ENCODE measurements at regions not wholly inside any gene's neighbourhood (a gene's known extent, or its start where the extent isn't known, plus 50 kb on each side); places are given as distances from the start of the nearest gene placed in this dataset.

DNA sequence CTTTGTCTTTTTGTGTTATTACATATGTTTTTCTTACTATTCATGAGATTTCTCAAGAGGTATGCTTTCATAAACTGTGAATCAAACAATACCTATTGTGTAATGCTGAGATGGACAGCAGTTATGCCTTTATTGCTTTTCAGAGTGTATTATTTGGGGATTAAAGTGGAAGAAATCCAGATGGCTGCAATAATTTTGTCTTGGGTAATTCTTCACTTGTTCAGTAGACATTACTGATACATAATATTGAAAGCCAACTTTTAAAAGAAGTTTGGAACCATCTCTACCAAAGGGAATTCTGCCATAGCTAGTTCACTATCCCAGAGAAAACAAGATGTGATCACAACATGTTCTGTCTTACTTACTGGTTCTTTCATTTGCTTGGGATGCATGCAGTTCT lies 253.4 kb upstream of the ZSWIM2 start:
- H2AFZ ChIP-seq (ENCODE audit: low read depth, low read length) = no peak overlapping the region

DNA sequence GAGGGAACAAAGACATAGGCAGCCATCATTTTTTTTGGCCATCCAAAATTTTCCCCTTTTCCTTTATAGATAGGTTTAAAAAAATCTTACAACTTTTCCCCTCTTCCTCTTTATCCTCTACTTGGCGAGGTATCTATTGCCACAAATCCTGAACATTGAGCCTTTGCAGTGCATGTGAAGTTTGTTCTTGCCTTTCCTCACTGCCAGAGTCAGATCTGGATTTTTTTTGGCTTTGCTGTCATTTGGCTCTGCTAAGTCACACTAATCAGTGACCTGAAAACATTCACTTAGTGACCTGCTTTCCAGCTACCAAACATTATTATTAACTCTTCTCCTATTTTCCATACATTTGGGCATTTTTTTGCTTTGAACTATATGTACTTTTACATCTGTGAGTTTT lies 249.2 kb upstream of the ZSWIM2 start:
- no peak overlapping the region for H3K27ac ChIP-seq (ENCODE audit: low read length)
- no peaks in the 10 kb centered on the region for H3K4me1 ChIP-seq (ENCODE audit: low read length)
- H4K20me1 ChIP-seq (ENCODE audit: insufficient read depth, low read length) = no peaks in the 10 kb centered on the region
- no peaks in the 10 kb centered on the region for H3K27me3 ChIP-seq (ENCODE audit: low read depth, low read length)
- H3K4me3 ChIP-seq (ENCODE audit: low read length) = no peak overlapping the region
- no peak overlapping the region for H3K4me2 ChIP-seq (ENCODE audit: low read length)
- no peaks in the 10 kb centered on the region for H3K36me3 ChIP-seq (replicated peaks; ENCODE audit: low read depth, low read length)
- H3K79me2 ChIP-seq (ENCODE audit: low read length) = no peaks in the 10 kb centered on the region
- H2AFZ ChIP-seq (ENCODE audit: low read depth, low read length) = no peak overlapping the region
- no peaks in the 10 kb centered on the region for H3K9me3 ChIP-seq (ENCODE audit: insufficient read depth, low read length)
- no peak overlapping the region for H3K9ac ChIP-seq (ENCODE audit: low read length)
- TF ChIP-seq, protein P1, sequence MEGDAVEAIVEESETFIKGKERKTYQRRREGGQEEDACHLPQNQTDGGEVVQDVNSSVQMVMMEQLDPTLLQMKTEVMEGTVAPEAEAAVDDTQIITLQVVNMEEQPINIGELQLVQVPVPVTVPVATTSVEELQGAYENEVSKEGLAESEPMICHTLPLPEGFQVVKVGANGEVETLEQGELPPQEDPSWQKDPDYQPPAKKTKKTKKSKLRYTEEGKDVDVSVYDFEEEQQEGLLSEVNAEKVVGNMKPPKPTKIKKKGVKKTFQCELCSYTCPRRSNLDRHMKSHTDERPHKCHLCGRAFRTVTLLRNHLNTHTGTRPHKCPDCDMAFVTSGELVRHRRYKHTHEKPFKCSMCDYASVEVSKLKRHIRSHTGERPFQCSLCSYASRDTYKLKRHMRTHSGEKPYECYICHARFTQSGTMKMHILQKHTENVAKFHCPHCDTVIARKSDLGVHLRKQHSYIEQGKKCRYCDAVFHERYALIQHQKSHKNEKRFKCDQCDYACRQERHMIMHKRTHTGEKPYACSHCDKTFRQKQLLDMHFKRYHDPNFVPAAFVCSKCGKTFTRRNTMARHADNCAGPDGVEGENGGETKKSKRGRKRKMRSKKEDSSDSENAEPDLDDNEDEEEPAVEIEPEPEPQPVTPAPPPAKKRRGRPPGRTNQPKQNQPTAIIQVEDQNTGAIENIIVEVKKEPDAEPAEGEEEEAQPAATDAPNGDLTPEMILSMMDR (IDR thresholded peaks at IDR 0.05; ENCODE audit: low read depth, low read length) = no peak
- TF ChIP-seq EZH2phosphoT487 (IDR thresholded peaks at IDR 0.05; ENCODE audit: low read depth) = no peak

More for the DNA sequence above, 253.4 kb upstream of the ZSWIM2 start:
- Histone ChIP-seq H3K27ac (ENCODE audit: low read length) (no peak overlapping the region), H3K9ac (ENCODE audit: low read length) (no peak overlapping the region), H3K27me3 (ENCODE audit: low read depth, low read length) (no peaks in the 10 kb centered on the region), H3K36me3 (replicated peaks; ENCODE audit: low read depth, low read length) (no peaks in the 10 kb centered on the region), H3K79me2 (ENCODE audit: low read length) (no peaks in the 10 kb centered on the region), H3K9me3 (ENCODE audit: insufficient read depth, low read length) (no peaks in the 10 kb centered on the region), H4K20me1 (ENCODE audit: insufficient read depth, low read length) (no peaks in the 10 kb centered on the region), H3K4me2 (ENCODE audit: low read length) (no peak overlapping the region), H3K4me3 (ENCODE audit: low read length) (no peak overlapping the region), H3K4me1 (ENCODE audit: low read length) (no peaks in the 10 kb centered on the region)
- TF ChIP-seq EZH2phosphoT487 (IDR thresholded peaks at IDR 0.05; ENCODE audit: low read depth) = no peak

DNA sequence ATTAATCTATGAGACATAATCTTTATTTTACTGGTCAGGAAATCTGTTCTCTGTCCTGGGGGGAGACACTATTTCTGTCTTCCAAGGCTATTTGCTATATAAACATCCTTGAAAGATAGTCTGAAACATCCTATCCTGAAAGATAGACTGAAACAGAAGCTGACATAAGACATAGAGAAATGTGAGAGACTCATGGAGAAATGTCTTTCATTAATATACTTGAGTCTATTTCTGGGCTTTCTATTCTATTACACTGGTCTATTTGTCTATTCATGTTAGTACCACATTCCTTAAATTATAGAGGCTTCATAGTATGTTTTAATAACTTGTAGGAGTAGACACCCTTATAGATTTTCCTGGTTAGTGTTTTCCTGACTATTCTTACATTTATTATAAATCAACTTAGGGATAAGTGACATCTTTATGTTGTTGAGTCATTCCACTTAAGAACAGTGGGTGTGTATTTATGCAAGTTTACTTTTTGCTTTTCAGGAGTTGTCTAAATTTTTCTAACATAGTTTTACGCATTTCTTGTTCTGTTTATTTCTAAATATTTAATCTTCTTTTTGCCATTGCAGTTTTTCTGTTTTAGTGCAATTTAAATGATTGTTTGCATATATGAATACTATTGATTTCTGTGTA lies 244.9 kb upstream of the ZSWIM2 start:
- Histone ChIP-seq H3K36me3 (replicated peaks; ENCODE audit: low read depth, low read length) (no peaks in the 10 kb centered on the region), H3K4me2 (ENCODE audit: low read length) (no peak overlapping the region), H3K27me3 (ENCODE audit: low read depth, low read length) (no peaks in the 10 kb centered on the region), H3K79me2 (ENCODE audit: low read length) (no peaks in the 10 kb centered on the region), H3K9ac (ENCODE audit: low read length) (no peak overlapping the region), H2AFZ (ENCODE audit: low read depth, low read length) (no peak overlapping the region), H3K9me3 (ENCODE audit: insufficient read depth, low read length) (no peaks in the 10 kb centered on the region), H3K4me3 (ENCODE audit: low read length) (no peak overlapping the region), H3K4me1 (ENCODE audit: low read length) (no peaks in the 10 kb centered on the region), H3K27ac (ENCODE audit: low read length) (no peak overlapping the region), H4K20me1 (ENCODE audit: insufficient read depth, low read length) (no peaks in the 10 kb centered on the region)
- TF ChIP-seq EZH2phosphoT487 (IDR thresholded peaks at IDR 0.05; ENCODE audit: low read depth) = no peak
- TF ChIP-seq, protein P1 (IDR thresholded peaks at IDR 0.05; ENCODE audit: low read depth, low read length) = no peak

DNA sequence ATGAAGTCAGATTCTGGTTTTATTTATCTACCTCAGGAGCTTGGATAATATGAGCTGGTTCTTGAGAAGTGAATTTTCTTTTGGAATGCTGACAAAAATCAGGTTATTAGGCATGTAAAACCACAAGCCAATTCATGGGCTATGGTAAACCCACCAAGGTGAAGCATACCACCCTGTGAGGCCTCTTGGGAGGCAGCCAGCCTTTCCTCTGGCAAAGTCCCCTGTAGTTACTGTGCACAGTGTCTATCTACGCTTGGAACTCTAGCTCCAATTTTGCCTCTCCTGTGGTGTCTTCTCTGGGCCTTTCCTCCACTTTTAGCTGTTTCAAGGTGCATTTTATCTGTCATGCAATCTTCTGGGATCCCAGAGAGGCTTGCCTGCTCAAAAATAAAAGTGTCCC lies 242.7 kb upstream of the ZSWIM2 start:
- no peak overlapping the region for H3K9ac ChIP-seq (ENCODE audit: low read length)
- TF ChIP-seq, protein P1 (IDR thresholded peaks at IDR 0.05; ENCODE audit: low read depth, low read length) = no peak
- no peak for TF ChIP-seq EZH2phosphoT487 (IDR thresholded peaks at IDR 0.05; ENCODE audit: low read depth)

More for the DNA sequence above, 242.7 kb upstream of the ZSWIM2 start:
- Histone ChIP-seq H3K4me2 (ENCODE audit: low read length) (no peak overlapping the region), H3K9me3 (ENCODE audit: insufficient read depth, low read length) (no peaks in the 10 kb centered on the region), H3K4me1 (ENCODE audit: low read length) (no peaks in the 10 kb centered on the region), H2AFZ (ENCODE audit: low read depth, low read length) (no peak overlapping the region), H3K36me3 (replicated peaks; ENCODE audit: low read depth, low read length) (no peaks in the 10 kb centered on the region), H4K20me1 (ENCODE audit: insufficient read depth, low read length) (no peaks in the 10 kb centered on the region), H3K27ac (ENCODE audit: low read length) (no peak overlapping the region), H3K4me3 (ENCODE audit: low read length) (no peak overlapping the region), H3K27me3 (ENCODE audit: low read depth, low read length) (no peaks in the 10 kb centered on the region), H3K79me2 (ENCODE audit: low read length) (no peaks in the 10 kb centered on the region)

Measured in OCI-LY3 (cell line).